Activated naive CD8-positive, alpha-beta T cell treated with anti-CD3 and anti-CD28 coated beads, Interleukin-2, amount 50 U/mL, for 24 hours (primary cell): ENCODE measurements at regions not wholly inside any gene's neighbourhood (a gene's known extent, or its start where the extent isn't known, plus 50 kb on each side); places are given as distances from the start of the nearest gene placed in this dataset.

Source experiments
- ATAC-seq: fragments of 150-1000 bp; cut with Tn5 transposase; one replicate; pipeline ENCODE4 v1.10.0; 2021
- DNase-seq: peaks from one replicate; pipeline ENCODE4 v3.0.0; 2021
- H3K27ac Mint-ChIP-seq: one replicate; pipeline ENCODE4 v1.8.0; 2021; ENCODE audit warnings: mild to moderate bottlenecking, mixed read lengths
- H3K27me3 Mint-ChIP-seq: one replicate; pipeline ENCODE4 v1.8.0; 2021; ENCODE audit warnings: mixed read lengths
- H3K36me3 Mint-ChIP-seq: one replicate; pipeline ENCODE4 v1.8.0; 2021; ENCODE audit warnings: low read depth, mixed read lengths
- H3K4me1 Mint-ChIP-seq: one replicate; pipeline ENCODE4 v1.8.0; 2021; ENCODE audit warnings: mixed read lengths
- H3K4me3 Mint-ChIP-seq: one replicate; pipeline ENCODE4 v1.8.0; 2021; ENCODE audit warnings: mild to moderate bottlenecking, moderate library complexity, mixed read lengths
- H3K9me3 Mint-ChIP-seq: one replicate; pipeline ENCODE4 v1.8.0; 2021; ENCODE audit warnings: mixed read lengths

DNA sequence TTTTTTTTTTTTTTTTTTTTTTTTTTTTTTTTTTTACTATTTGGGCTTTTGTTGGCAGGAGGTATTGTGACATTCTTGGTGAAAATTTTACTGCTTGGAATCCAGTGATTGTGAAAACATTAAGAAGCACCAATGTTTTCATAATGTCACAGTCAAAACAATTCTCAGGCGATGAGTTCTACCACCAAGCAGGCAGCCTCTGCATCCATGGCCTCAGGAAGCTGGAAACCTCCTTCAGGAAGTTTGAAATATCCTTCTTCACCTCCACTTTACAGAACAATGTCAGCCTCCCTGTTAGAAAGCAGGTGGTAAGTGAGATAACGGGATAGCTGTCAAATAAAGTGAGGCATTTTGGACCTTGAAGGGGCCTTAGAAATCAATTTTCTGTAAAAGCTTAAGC is 98.3 kb downstream of the MEX3B start:
- peaks cover 2% of the 10 kb centered on the region for H3K27me3 Mint-ChIP-seq
- H3K36me3 Mint-ChIP-seq = no peaks in the 10 kb centered on the region
- H3K4me1 Mint-ChIP-seq = no peaks in the 10 kb centered on the region
- DNase-seq (no peak), ATAC-seq (no peak)
- no peaks in the 10 kb centered on the region for H3K9me3 Mint-ChIP-seq
- no peak overlapping the region for H3K27ac Mint-ChIP-seq
- H3K4me3 Mint-ChIP-seq = no peak overlapping the region

GRCh38 chr15:81945014-81945615 is 100.7 kb downstream of the MEX3B start:
- Mint-ChIP-seq H3K4me3 (no peak overlapping the region), H3K27ac (no peak overlapping the region), H3K27me3 (peaks cover 2% of the 10 kb centered on the region), H3K9me3 (peaks cover 4% of the 10 kb centered on the region), H3K4me1 (no peaks in the 10 kb centered on the region), H3K36me3 (no peaks in the 10 kb centered on the region)
- DNase-seq = no peak
- ATAC-seq = no peak

DNA sequence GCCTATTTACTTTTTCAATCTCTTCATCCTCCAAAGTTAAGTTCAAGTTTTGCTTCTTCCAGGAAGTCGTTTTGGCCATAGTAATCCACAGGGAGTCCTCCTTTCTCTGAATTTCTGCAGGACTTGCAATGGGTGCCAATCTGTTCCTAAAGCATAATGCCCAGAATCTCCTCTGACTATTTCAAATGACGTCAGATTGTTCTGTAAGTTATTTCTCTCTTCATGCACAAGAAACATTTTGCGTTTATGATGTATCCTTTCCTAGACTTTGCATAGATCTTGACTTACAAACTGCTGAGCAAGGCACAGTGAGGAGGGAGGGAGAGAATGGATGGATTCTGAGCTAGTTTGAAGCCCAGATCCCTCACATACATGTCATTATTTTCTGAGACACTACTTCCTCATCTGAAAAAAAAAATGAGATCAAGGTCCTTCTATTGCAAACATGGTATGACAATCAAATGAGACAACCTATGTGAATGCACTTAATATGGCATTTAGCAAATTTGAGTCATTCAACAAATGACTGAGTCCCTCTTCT is 103.1 kb downstream of the MEX3B start:
- peaks cover 14% of the 10 kb centered on the region for H3K9me3 Mint-ChIP-seq
- DNase-seq (no peak), ATAC-seq (no peak)
- peaks cover 6% of the 10 kb centered on the region for H3K27me3 Mint-ChIP-seq
- no peaks in the 10 kb centered on the region for H3K4me1 Mint-ChIP-seq
- no peak overlapping the region for H3K4me3 Mint-ChIP-seq
- no peak overlapping the region for H3K27ac Mint-ChIP-seq
- no peaks in the 10 kb centered on the region for H3K36me3 Mint-ChIP-seq

DNA sequence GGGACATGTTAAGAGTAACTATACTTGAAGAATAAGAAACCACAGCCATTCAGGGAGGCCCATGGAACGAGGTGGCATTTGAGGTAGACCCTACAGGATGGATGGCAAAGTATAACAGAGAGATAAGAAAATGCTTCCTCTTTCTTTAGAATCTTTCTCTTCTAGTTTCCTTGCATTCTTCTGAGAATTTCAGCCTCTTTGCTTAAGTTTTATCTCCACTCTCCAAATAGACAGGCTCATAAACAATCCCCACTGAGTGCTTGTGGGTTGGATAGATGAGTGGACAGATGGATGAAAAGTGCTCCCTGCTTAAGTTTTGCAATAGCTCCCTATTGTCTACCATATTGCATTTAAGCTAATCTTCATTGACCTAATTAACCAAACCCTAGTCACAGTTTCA is 103.7 kb downstream of the MEX3B start:
- H3K4me1 Mint-ChIP-seq = peaks cover 3% of the 10 kb centered on the region
- H3K36me3 Mint-ChIP-seq = no peaks in the 10 kb centered on the region
- DNase-seq = no peak
- no peak overlapping the region for H3K27ac Mint-ChIP-seq
- H3K9me3 Mint-ChIP-seq = peaks cover 14% of the 10 kb centered on the region
- peaks cover 12% of the 10 kb centered on the region for H3K27me3 Mint-ChIP-seq
- no peak for ATAC-seq
- H3K4me3 Mint-ChIP-seq = no peak overlapping the region

- Mint-ChIP-seq H3K4me1 (peaks cover 3% of the 10 kb centered on the region), H3K36me3 (no peaks in the 10 kb centered on the region)
Observed at GRCh38 chr15:81941479-81941878, 104.3 kb downstream of the MEX3B start.

DNA sequence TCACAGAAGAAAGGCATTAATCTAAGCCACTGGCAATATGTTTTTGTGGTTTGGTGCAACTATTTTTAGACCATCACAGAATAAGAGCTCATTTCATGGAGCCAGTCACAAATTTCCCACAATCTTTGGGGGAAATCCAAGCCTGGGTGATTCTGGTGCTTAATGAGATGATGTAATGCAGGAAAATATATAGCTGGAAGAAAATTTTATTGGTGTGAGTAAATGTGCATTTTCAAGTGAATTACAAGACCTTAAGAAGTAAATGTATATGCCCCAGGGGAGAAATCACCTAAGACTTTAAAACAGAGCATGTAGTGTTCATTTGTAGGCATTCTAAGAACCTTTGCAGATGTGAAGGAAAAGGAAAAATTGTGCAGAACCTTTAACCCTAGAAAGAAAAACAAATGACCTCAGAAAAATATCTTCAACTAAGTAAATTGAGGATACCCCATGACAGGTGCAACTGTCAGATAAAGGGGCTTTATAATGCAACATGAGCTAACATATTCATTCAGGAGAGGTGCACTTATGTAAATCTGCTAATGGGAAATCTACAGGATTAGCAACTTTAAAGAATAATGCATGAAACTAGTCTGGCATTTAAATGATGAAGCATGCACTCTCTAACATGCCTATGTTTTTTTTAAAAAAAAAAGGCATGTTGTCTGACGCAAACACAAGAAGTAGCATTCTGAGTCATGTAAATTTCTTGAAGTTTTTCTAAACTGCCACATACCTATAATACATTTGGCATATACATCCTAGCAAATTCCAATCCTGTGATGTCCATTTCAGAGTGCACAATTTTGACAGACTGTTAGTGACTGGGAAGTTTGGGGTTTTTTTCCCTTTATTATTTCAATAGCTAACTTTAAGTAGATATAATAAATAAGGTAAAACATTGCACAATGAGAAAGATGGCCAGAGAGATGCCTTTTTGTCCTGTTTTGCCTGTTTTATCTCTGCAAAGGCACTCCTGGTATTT is 105.1 kb downstream of the MEX3B start:
- H3K4me1 Mint-ChIP-seq = peaks cover 3% of the 10 kb centered on the region
- peaks cover 14% of the 10 kb centered on the region for H3K27me3 Mint-ChIP-seq
- H3K36me3 Mint-ChIP-seq = no peaks in the 10 kb centered on the region
- peaks cover 14% of the 10 kb centered on the region for H3K9me3 Mint-ChIP-seq
- H3K27ac Mint-ChIP-seq = no peak overlapping the region
- no peak overlapping the region for H3K4me3 Mint-ChIP-seq
- no peak for DNase-seq
- ATAC-seq = no peak

More at GRCh38 chr15:81941479-81941878, 104.3 kb downstream of the MEX3B start:
- Mint-ChIP-seq H3K9me3 (peaks cover 14% of the 10 kb centered on the region), H3K4me3 (no peak overlapping the region), H3K27ac (no peak overlapping the region), H3K27me3 (peaks cover 12% of the 10 kb centered on the region)
- DNase-seq (no peak), ATAC-seq (no peak)

DNA sequence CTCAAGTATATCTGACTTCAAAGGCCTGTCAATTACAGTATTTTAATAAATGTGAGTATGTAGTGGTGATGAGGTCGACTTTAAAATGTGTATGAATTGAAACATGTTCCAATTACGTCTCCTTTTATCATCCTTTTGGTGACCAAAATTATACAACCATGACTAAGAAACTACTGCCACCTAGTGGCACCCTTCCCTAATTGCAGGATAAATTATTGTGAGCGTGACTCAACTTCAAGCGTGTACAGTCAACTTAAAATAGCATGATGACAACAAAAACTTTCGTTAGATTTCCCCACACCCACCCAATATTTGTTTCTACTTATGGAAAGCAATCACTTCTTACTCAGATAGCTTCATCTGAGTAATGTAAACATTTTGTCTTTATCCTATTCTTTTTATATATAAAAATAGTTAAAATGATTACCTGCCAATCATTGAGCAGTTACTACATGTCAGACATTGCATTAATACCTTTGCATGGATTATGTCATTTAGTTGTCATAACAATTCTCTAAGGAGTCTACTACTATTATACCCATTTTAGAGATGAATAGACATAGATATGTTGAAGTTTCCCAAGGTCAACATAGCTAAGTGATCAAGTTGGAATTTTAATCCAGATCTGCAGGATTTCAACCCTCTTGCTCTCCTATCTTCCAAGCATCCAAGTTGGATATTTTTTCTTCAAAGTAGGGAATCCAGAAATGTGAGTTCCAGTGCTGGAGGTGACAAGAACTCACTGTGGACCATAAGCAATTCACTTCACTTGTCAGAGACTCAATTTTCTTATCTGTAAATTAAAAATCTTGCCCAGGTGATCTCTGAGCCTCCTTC is 106.0 kb downstream of the MEX3B start:
- no peak overlapping the region for H3K4me3 Mint-ChIP-seq
- peaks cover 14% of the 10 kb centered on the region for H3K27me3 Mint-ChIP-seq
- no peak overlapping the region for H3K27ac Mint-ChIP-seq
- H3K36me3 Mint-ChIP-seq = no peaks in the 10 kb centered on the region
- peaks cover 14% of the 10 kb centered on the region for H3K9me3 Mint-ChIP-seq
- ATAC-seq = no peak
- H3K4me1 Mint-ChIP-seq = peaks cover 3% of the 10 kb centered on the region
- DNase-seq = peak; percentile 16

DNA sequence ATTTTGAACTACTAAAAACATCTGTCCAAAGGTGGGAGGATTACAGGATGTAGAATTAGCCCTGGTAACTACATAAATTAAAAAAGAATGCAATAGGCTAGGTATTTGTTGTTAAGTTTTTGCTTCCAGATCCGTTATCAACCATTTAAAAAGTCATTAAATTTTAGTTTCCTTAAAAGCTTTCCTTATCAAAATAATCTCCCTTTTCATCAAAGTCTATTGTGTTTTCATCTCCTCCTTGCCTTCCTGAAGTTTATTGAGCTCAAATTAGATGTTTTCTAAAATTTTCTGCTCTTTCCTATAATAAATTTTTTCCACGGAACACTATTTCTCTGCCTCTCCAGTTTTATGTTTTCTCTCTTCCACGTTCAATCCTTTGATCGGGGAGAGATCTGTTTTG is 108.6 kb downstream of the MEX3B start:
- Mint-ChIP-seq H3K27me3 (peaks cover 12% of the 10 kb centered on the region), H3K36me3 (no peaks in the 10 kb centered on the region), H3K9me3 (peaks cover 14% of the 10 kb centered on the region), H3K4me1 (peaks cover 3% of the 10 kb centered on the region), H3K4me3 (no peak overlapping the region), H3K27ac (no peak overlapping the region)
- DNase-seq (no peak), ATAC-seq (no peak)

GRCh38 chr15:81930582-81931369 is 115.0 kb downstream of the MEX3B start:
- peaks cover 4% of the 10 kb centered on the region for H3K27me3 Mint-ChIP-seq
- no peak for ATAC-seq
- no peaks in the 10 kb centered on the region for H3K36me3 Mint-ChIP-seq
- no peak overlapping the region for H3K4me3 Mint-ChIP-seq
- no peak for DNase-seq
- peaks cover 3% of the 10 kb centered on the region for H3K9me3 Mint-ChIP-seq
- H3K4me1 Mint-ChIP-seq = no peaks in the 10 kb centered on the region
- no peak overlapping the region for H3K27ac Mint-ChIP-seq

GRCh38 chr15:81929557-81929956 is 116.3 kb downstream of the MEX3B start:
- H3K4me1 Mint-ChIP-seq = no peaks in the 10 kb centered on the region

GRCh38 chr15:81926981-81927380 is 118.8 kb downstream of the MEX3B start:
- no peak overlapping the region for H3K4me3 Mint-ChIP-seq
- H3K27me3 Mint-ChIP-seq = peaks cover 4% of the 10 kb centered on the region
- no peaks in the 10 kb centered on the region for H3K36me3 Mint-ChIP-seq
- ATAC-seq = no peak
- H3K27ac Mint-ChIP-seq = no peak overlapping the region
- DNase-seq = no peak
- H3K9me3 Mint-ChIP-seq = peaks cover 3% of the 10 kb centered on the region
- no peaks in the 10 kb centered on the region for H3K4me1 Mint-ChIP-seq

More at GRCh38 chr15:81929557-81929956, 116.3 kb downstream of the MEX3B start:
- peaks cover 3% of the 10 kb centered on the region for H3K9me3 Mint-ChIP-seq
- ATAC-seq (no peak), DNase-seq (no peak)
- no peak overlapping the region for H3K27ac Mint-ChIP-seq
- no peak overlapping the region for H3K4me3 Mint-ChIP-seq
- peaks cover 4% of the 10 kb centered on the region for H3K27me3 Mint-ChIP-seq
- H3K36me3 Mint-ChIP-seq = no peaks in the 10 kb centered on the region

GRCh38 chr15:81924729-81925128 is 121.1 kb downstream of the MEX3B start:
- no peak overlapping the region for H3K4me3 Mint-ChIP-seq
- DNase-seq (no peak), ATAC-seq (no peak)
- H3K36me3 Mint-ChIP-seq = no peaks in the 10 kb centered on the region
- H3K4me1 Mint-ChIP-seq = no peaks in the 10 kb centered on the region
- peaks cover 10% of the 10 kb centered on the region for H3K27me3 Mint-ChIP-seq
- no peak overlapping the region for H3K27ac Mint-ChIP-seq
- H3K9me3 Mint-ChIP-seq = peaks cover 11% of the 10 kb centered on the region

- ATAC-seq (no peak), DNase-seq (no peak)
- Mint-ChIP-seq H3K27ac (no peak overlapping the region), H3K4me1 (no peaks in the 10 kb centered on the region), H3K9me3 (peaks cover 12% of the 10 kb centered on the region), H3K4me3 (no peak overlapping the region), H3K27me3 (peaks cover 10% of the 10 kb centered on the region), H3K36me3 (no peaks in the 10 kb centered on the region)
Observed at GRCh38 chr15:81923561-81924350, 122.1 kb downstream of the MEX3B start.
